Left lung (tissue), 4 donors: ENCODE measurements at regions not wholly inside any gene's neighbourhood (a gene's known extent, or its start where the extent isn't known, plus 50 kb on each side); places are given as distances from the start of the nearest gene placed in this dataset.

Experiments
- ATAC-seq: fragments of 200-7000 bp; cut with Tn5 transposase; one replicate; pipeline ENCODE4 v1.9.1; 2020; ENCODE audit warnings: moderate library complexity
- DNase-seq, 4 donors: peaks; one replicate each; pipeline ENCODE4 v3.0.0-alpha.2; 2013 to 2020
- H3K27ac ChIP-seq, 2 donors: fragments of 200-600 bp; sonication (generic) in 1 of 2; one replicate each; pipeline versions ENCODE4 v1.5.0 to v1.8.0; 2020 to 2021
- H3K27me3 ChIP-seq, 2 donors: fragments of 200-600 bp; sonication (generic) in 1 of 2; one replicate each; pipeline versions ENCODE4 v1.5.0 to v1.8.0; 2020 to 2021
- H3K36me3 ChIP-seq, 2 donors: fragments of 200-600 bp; sonication (generic) in 1 of 2; one replicate each; pipeline versions ENCODE4 v1.5.0 to v1.8.0; 2020 to 2021
- H3K4me1 ChIP-seq, 2 donors: fragments of 200-600 bp; one replicate each; pipeline ENCODE4 v1.8.0; 2021
- H3K4me3 ChIP-seq, 2 donors: fragments of 200-600 bp; sonication (generic) in 1 of 2; one replicate each; pipeline versions ENCODE4 v1.5.0 to v1.8.0; 2020 to 2021; ENCODE audit warnings: mild to moderate bottlenecking in 1 of 2
- H3K9me3 ChIP-seq, 2 donors: fragments of 200-600 bp; sonication (generic) in 1 of 2; one replicate each; pipeline versions ENCODE4 v1.5.0 to v1.8.0; 2020 to 2021
- intact Hi-C, 2 donors: fragments of 100-400 bp; cut with DNase I; formaldehyde crosslinking; loops; one replicate each; pipeline versions ENCODE4 v1.11.2 to v1.14.2; 2022
- TF ChIP-seq, protein P1 (sequence below), 2 donors: fragments of 200-600 bp; sonication (generic) in 1 of 2; IDR thresholded peaks; one replicate each; pipeline versions ENCODE4 v1.5.0 to v1.8.0; 2021; ENCODE audit warnings: antibody characterized with exemption in 2 of 2
- donor health status: DM: no; HTN: yes; CAD: no.
- donor health status: DM: no; HTN: no; CAD: no.

GRCh38 chr3:153760948-153761347 lies 360.2 kb upstream of the ARHGEF26 start:
- Histone ChIP-seq H3K4me1 (no peaks in the 10 kb centered on the region), H3K27ac (no peak overlapping the region), H3K36me3 (no peaks in the 10 kb centered on the region), H3K27me3 (no peaks in the 10 kb centered on the region), H3K9me3 (no peaks in the 10 kb centered on the region), H3K4me3 (no peak overlapping the region)
- TF ChIP-seq, protein P1, sequence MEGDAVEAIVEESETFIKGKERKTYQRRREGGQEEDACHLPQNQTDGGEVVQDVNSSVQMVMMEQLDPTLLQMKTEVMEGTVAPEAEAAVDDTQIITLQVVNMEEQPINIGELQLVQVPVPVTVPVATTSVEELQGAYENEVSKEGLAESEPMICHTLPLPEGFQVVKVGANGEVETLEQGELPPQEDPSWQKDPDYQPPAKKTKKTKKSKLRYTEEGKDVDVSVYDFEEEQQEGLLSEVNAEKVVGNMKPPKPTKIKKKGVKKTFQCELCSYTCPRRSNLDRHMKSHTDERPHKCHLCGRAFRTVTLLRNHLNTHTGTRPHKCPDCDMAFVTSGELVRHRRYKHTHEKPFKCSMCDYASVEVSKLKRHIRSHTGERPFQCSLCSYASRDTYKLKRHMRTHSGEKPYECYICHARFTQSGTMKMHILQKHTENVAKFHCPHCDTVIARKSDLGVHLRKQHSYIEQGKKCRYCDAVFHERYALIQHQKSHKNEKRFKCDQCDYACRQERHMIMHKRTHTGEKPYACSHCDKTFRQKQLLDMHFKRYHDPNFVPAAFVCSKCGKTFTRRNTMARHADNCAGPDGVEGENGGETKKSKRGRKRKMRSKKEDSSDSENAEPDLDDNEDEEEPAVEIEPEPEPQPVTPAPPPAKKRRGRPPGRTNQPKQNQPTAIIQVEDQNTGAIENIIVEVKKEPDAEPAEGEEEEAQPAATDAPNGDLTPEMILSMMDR (IDR thresholded peaks at IDR 0.05): no peak
- intact Hi-C loops: loop anchor here in 1 of 2 donors (10.0 kb wide), 1 partner anchor 716 kb away; no protein-coding TSS in a partner anchor
- ATAC-seq (no peak), DNase-seq (no peak)

DNA sequence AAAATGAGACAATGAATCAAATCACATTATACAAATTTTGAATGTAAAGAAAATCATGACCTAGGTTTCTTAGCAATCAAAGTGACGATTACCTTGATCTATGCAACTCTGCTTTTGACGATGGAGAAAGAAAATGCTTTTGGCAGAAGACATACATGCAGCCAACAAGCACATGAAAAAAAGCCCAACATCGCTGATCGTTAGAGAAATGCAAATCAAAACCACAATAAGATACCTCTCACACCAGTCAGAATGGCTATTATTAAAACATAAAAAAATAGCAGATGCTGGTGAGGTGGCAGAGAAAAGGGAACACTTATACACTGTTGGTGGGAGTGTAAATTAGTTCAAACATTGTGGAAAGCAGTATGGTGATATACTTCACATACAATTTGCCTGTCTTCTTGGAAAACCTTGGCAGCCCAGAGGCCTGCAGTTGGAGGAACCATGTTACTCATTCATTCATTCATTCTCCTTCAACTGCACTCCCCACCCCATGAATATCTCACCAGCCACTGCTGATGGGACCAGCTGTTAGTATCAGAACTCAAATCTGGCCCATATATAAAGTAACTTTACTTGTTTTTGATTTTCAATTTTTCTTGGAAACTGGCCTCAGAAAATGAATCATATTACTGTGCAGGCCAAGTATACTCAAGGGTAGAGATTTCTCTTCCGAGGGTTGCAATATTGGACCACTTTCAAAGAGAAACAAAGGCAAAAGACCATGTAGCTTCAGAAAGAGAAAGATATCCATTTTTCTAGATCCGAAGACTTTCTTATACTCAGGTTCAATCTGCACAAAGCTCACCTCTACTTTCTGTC lies 358.6 kb upstream of the ARHGEF26 start:
- Histone ChIP-seq H3K9me3 (no peaks in the 10 kb centered on the region), H3K4me1 (no peaks in the 10 kb centered on the region), H3K36me3 (no peaks in the 10 kb centered on the region), H3K4me3 (no peak overlapping the region), H3K27me3 (no peaks in the 10 kb centered on the region), H3K27ac (no peak overlapping the region)
- ATAC-seq (no peak), DNase-seq (no peak)
- intact Hi-C loops: loop anchor here in 1 of 2 donors (10.0 kb wide), 1 partner anchor 718 kb away; no protein-coding TSS in a partner anchor
- TF ChIP-seq, protein P1 (IDR thresholded peaks at IDR 0.05): no peak

- intact Hi-C loops: loop anchor here in 1 of 2 donors (5.0 to 10.0 kb wide), 2 partner anchors 606 to 723 kb away; partner anchors contain the start of gene RAP2B
- DNase-seq (no peak), ATAC-seq (peak; percentile 21)
- H3K27me3 ChIP-seq: no peaks in the 10 kb centered on the region
- H3K36me3 ChIP-seq: no peaks in the 10 kb centered on the region
- peaks cover 0 to 7% of the 10 kb centered on the region in 2 donors for H3K9me3 ChIP-seq
- no peak overlapping the region for H3K27ac ChIP-seq
- no peaks in the 10 kb centered on the region for H3K4me1 ChIP-seq
- TF ChIP-seq, protein P1 (IDR thresholded peaks at IDR 0.05): no peak
- no peak overlapping the region for H3K4me3 ChIP-seq
These were observed 353.3 kb upstream of the ARHGEF26 start for GRCh38 chr3:153767601-153768560.

DNA sequence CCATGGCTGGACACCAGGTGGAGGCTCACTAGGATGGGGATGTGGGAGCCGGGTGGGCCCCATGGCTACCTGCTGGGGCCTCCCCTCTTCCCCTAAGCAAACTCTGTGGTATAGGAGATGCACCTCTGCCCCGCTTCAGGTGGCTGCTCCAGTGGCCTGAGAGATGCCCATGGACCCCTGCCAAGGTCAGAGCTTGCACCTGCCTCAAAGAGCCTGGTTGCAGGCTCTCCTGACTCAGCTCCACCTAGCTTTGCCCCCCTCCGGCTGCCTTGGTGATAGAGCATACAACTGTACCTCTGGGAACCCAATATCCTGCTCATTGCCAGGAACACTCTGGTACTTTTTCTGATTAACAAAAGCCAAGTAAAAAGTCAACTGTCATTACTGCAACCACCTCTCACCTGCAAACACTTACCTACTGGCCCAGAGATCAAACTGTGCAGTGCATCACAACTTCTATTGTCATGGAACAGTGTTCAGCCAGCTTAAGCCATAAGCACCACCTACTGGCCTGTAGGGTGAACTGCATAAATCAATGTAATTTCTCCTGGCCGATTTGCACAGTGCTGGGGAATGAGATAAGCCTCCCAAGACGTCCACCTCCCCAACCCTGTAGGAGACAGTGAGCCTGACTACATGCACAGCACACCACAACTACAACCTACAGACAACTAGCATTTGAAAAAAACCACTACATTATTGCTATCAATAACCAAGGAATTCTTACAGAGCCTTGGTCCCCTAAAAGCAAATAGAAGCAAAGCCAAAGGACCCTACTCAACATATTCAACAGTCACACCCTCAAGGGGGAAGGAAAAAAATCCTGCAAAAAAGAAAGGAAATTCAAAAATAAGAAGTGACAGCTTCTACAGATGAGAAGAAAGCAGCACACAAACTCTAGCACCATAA lies 352.4 kb upstream of the ARHGEF26 start:
- peaks cover 0 to 7% of the 10 kb centered on the region in 2 donors for H3K9me3 ChIP-seq
- no peak overlapping the region for H3K4me3 ChIP-seq
- intact Hi-C loops: loop anchor here in 1 of 2 donors (5.0 to 10.0 kb wide), 2 partner anchors 607 to 724 kb away; partner anchors contain the start of gene RAP2B
- no peak overlapping the region for H3K27ac ChIP-seq
- ATAC-seq (peak; percentile 99), DNase-seq (peak in 2 of 4 donors; percentile 37 to 58)
- H3K27me3 ChIP-seq: no peaks in the 10 kb centered on the region
- no peaks in the 10 kb centered on the region for H3K4me1 ChIP-seq
- H3K36me3 ChIP-seq: no peaks in the 10 kb centered on the region
- TF ChIP-seq, protein P1 (IDR thresholded peaks at IDR 0.05): peak; percentile 72 to 75
